Neutrophil (primary cell): ENCODE measurements at regions not wholly inside any gene's neighbourhood (a gene's known extent, or its start where the extent isn't known, plus 50 kb on each side); places are given as distances from the start of the nearest gene placed in this dataset.

ENCODE experiments used
- H3K27ac ChIP-seq: fragments of 200-600 bp; sonication (generic); 2 replicates; pipeline ENCODE4 v1.5.1; 2016; ENCODE audit warnings: mild to moderate bottlenecking, moderate library complexity
- H3K27me3 ChIP-seq: fragments of 200-600 bp; sonication (generic); 2 replicates; pipeline ENCODE4 v1.6.0; 2016; ENCODE audit warnings: mild to moderate bottlenecking
- H3K36me3 ChIP-seq: fragments of 200-600 bp; sonication (generic); 2 replicates; pipeline ENCODE4 v1.5.1; 2017
- H3K4me1 ChIP-seq, 2 experiments: fragments of 200-600 bp in 1 of 2; sonication (generic) in 1 of 2; 1 replicate in 1 of 2; 2 replicates in 1 of 2; pipeline versions ENCODE4 v1.5.1 to v1.6.1; 2013 to 2016; ENCODE audit warnings: low read depth in 1 of 2, low read length in 1 of 2, mild to moderate bottlenecking in 1 of 2, moderate library complexity in 1 of 2; ENCODE audit not compliant: control insufficient read depth in 1 of 2, insufficient read depth in 1 of 2
- H3K4me3 ChIP-seq, 2 experiments: fragments of 200-600 bp in 1 of 2; sonication (generic) in 1 of 2; 1 replicate in 1 of 2; 2 replicates in 1 of 2; pipeline ENCODE4 v1.5.1; 2013 to 2016; ENCODE audit warnings: low read depth in 1 of 2, low read length in 1 of 2, mild to moderate bottlenecking in 1 of 2, moderate library complexity in 1 of 2
- H3K9me3 ChIP-seq: fragments of 200-600 bp; sonication (generic); 2 replicates; pipeline ENCODE4 v1.5.1; 2016
- CTCF ChIP-seq: fragments of 200-600 bp; sonication (generic); IDR thresholded peaks from 2 replicates; pipeline ENCODE4 v1.5.1; 2016; ENCODE audit warnings: antibody characterized with exemption

- peaks cover 3 to 6% of the 10 kb centered on the region in 2 experiments for H3K4me1 ChIP-seq
- no peak overlapping the region for H3K27ac ChIP-seq
- H3K4me3 ChIP-seq: no peak overlapping the region
- no peak for TF ChIP-seq CTCF
- H3K9me3 ChIP-seq: no peaks in the 10 kb centered on the region
- no peaks in the 10 kb centered on the region for H3K36me3 ChIP-seq
- H3K27me3 ChIP-seq: no peaks in the 10 kb centered on the region
Measured at GRCh38 chr7:50156163-50156562, 63.1 kb upstream of the ZPBP start.

- Histone ChIP-seq H3K36me3 (no peaks in the 10 kb centered on the region), H3K4me1 (peaks cover 3 to 6% of the 10 kb centered on the region in 2 experiments), H3K9me3 (no peaks in the 10 kb centered on the region), H3K27me3 (no peaks in the 10 kb centered on the region), H3K27ac (no peak overlapping the region), H3K4me3 (no peak overlapping the region)
- no peak for TF ChIP-seq CTCF
Measured at GRCh38 chr7:50155755-50156154, 62.7 kb upstream of the ZPBP start.

GRCh38 chr7:50153995-50154394 lies 60.9 kb upstream of the ZPBP start:
- H3K27me3 ChIP-seq: no peaks in the 10 kb centered on the region
- no peaks in the 10 kb centered on the region for H3K36me3 ChIP-seq
- H3K4me3 ChIP-seq: no peak overlapping the region
- no peak for TF ChIP-seq CTCF
- H3K9me3 ChIP-seq: no peaks in the 10 kb centered on the region
- peaks cover 3 to 6% of the 10 kb centered on the region in 2 experiments for H3K4me1 ChIP-seq
- H3K27ac ChIP-seq: no peak overlapping the region

GRCh38 chr7:50153148-50153547 lies 60.1 kb upstream of the ZPBP start:
- Histone ChIP-seq H3K27ac (no peak overlapping the region), H3K4me1 (peaks cover 3 to 6% of the 10 kb centered on the region in 2 experiments), H3K9me3 (no peaks in the 10 kb centered on the region), H3K4me3 (no peak overlapping the region), H3K27me3 (no peaks in the 10 kb centered on the region), H3K36me3 (no peaks in the 10 kb centered on the region)
- no peak for TF ChIP-seq CTCF

GRCh38 chr7:50152486-50152885 lies 59.4 kb upstream of the ZPBP start:
- Histone ChIP-seq H3K9me3 (no peaks in the 10 kb centered on the region), H3K36me3 (no peaks in the 10 kb centered on the region), H3K4me3 (no peak overlapping the region), H3K27ac (no peak overlapping the region), H3K4me1 (peaks cover 3 to 6% of the 10 kb centered on the region in 2 experiments), H3K27me3 (no peaks in the 10 kb centered on the region)
- TF ChIP-seq CTCF: no peak

- H3K27ac ChIP-seq: no peak overlapping the region
- H3K9me3 ChIP-seq: no peaks in the 10 kb centered on the region
- H3K27me3 ChIP-seq: no peaks in the 10 kb centered on the region
- TF ChIP-seq CTCF: no peak
- H3K4me3 ChIP-seq: no peak overlapping the region
- H3K4me1 ChIP-seq: peaks cover 0 to 3% of the 10 kb centered on the region in 2 experiments
- no peaks in the 10 kb centered on the region for H3K36me3 ChIP-seq
Measured at GRCh38 chr7:50151661-50152060, 58.6 kb upstream of the ZPBP start.
